MM.1S (cell line): ENCODE measurements at regions not wholly inside any gene's neighbourhood (a gene's known extent, or its start where the extent isn't known, plus 50 kb on each side); places are given as distances from the start of the nearest gene placed in this dataset.

Source experiments
- DNase-seq: peaks from one replicate; pipeline ENCODE4 v3.0.0-alpha.2; 2015
- H2AFZ ChIP-seq: fragments of 300-600 bp; sonication (generic); 2 replicates; pipeline ENCODE4 v1.6.0; 2016; ENCODE audit warnings: antibody characterized with exemption, low read length
- H3F3A ChIP-seq: fragments of 300-600 bp; sonication (generic); 2 replicates; pipeline ENCODE4 v1.6.1; 2016; ENCODE audit warnings: mild to moderate bottlenecking, antibody characterized with exemption, low read length, moderate library complexity, mixed read lengths; ENCODE audit not compliant: insufficient read depth
- H3K27ac ChIP-seq: fragments of 300-600 bp; sonication (generic); 2 replicates; pipeline ENCODE4 v1.5.1; 2016; ENCODE audit warnings: mild to moderate bottlenecking, low read length
- H3K27me3 ChIP-seq: fragments of 300-600 bp; sonication (generic); replicated peaks from 2 replicates; pipeline ENCODE4 v1.6.0; 2016; ENCODE audit warnings: low read length; ENCODE audit not compliant: insufficient read depth
- H3K36me3 ChIP-seq: fragments of 300-600 bp; sonication (generic); replicated peaks from 2 replicates; pipeline ENCODE4 v1.6.1; 2016; ENCODE audit warnings: mild to moderate bottlenecking, low read length, mixed read lengths; ENCODE audit not compliant: insufficient read depth
- H3K4me1 ChIP-seq: fragments of 300-600 bp; sonication (generic); 2 replicates; pipeline ENCODE4 v1.6.1; 2016; ENCODE audit warnings: low read length, mixed read lengths
- H3K4me2 ChIP-seq: fragments of 300-600 bp; sonication (generic); 2 replicates; pipeline ENCODE4 v1.6.0; 2016; ENCODE audit warnings: low read depth, low read length
- H3K4me3 ChIP-seq: fragments of 300-600 bp; sonication (generic); 2 replicates; pipeline ENCODE4 v1.5.1; 2016; ENCODE audit warnings: low read length, mixed read lengths
- H3K79me2 ChIP-seq: fragments of 300-600 bp; sonication (generic); 2 replicates; pipeline ENCODE4 v1.6.1; 2016; ENCODE audit warnings: mixed run types, low read length, mixed read lengths
- H3K9ac ChIP-seq: fragments of 300-600 bp; sonication (generic); 2 replicates; pipeline ENCODE4 v1.6.1; 2016; ENCODE audit warnings: low read length, mixed read lengths
- H3K9me2 ChIP-seq: fragments of 300-600 bp; sonication (generic); replicated peaks from 2 replicates; pipeline ENCODE4 v1.6.1; 2016; ENCODE audit warnings: mild to moderate bottlenecking, low read length, mixed read lengths; ENCODE audit not compliant: insufficient read depth
- H3K9me3 ChIP-seq: fragments of 300-600 bp; sonication (generic); replicated peaks from 2 replicates; pipeline ENCODE4 v1.6.1; 2016; ENCODE audit warnings: mild to moderate bottlenecking, low read length, mixed read lengths; ENCODE audit not compliant: insufficient read depth
- H4K20me1 ChIP-seq: fragments of 300-600 bp; sonication (generic); 2 replicates; pipeline ENCODE4 v1.6.1; 2016; ENCODE audit warnings: mild to moderate bottlenecking, low read length, moderate library complexity, mixed read lengths; ENCODE audit not compliant: insufficient read depth
- EZH2 ChIP-seq: fragments of 300-600 bp; sonication (generic); optimal IDR thresholded peaks from 2 replicates; pipeline ENCODE3; 2017; ENCODE audit warnings: low read depth, mild to moderate bottlenecking, antibody characterized with exemption, low read length, mixed read lengths
- EZH2phosphoT487 ChIP-seq: fragments of 300-600 bp; sonication (generic); IDR thresholded peaks from 2 replicates; pipeline ENCODE4 v1.6.1; 2018; ENCODE audit warnings: antibody characterized with exemption, low read length
- TF ChIP-seq, protein P1 (sequence below): fragments of 300-600 bp; sonication (generic); IDR thresholded peaks from 2 replicates; pipeline ENCODE4 v1.5.1; 2016; ENCODE audit warnings: antibody characterized with exemption, low read length, mixed read lengths

DNA sequence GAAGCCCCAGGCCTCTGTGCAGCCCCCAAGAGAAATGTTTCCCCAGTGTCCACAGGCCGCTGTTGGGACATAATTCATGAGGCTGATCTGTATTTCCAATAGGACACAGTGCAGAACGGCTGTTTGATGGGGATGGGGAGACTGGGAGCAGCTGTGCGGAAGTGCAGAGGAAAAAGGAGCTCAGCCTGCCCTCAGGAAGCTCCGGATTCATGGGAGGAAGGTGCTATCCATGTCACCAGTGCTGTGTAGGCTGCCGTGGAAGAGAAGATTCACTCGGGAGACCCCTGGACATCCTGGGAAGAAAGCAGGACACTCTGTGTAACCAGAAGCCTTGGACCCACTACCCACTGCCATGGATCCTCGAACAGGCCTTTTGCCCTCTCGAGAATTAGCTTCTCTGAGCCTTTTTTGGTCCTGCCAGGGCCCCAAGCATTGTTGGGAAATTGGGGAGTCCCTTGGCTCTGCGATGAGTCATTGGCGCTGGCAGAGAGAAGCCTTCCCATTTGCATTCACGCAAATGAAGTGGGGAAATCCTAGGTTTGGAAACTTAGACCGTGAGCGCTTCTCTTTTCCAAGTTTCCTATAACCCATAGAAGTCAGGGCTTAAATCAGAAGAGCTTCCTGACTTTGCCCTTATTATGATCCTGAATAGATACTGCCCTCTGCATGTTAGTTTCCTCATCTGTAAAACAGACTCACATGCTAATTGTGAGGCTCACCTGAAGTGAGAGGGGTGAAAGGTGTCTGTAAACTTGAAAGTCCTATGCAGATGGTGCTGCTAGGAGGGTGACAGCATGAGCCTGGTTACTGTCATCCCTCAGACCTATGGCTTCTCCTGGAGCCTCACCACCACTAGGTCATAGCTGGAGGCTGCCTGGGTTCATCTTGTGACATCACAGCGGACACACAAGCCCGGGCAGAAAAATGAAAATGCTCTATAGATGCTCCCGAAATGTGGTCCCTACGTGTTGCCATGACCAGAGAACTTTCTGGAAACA is 229.2 kb upstream of the B3GAT1 start:
- H3K4me1 ChIP-seq = peaks cover 29% of the 10 kb centered on the region
- no peaks in the 10 kb centered on the region for H3K79me2 ChIP-seq
- H3K9me2 ChIP-seq = no peaks in the 10 kb centered on the region
- no peak for DNase-seq
- no peak overlapping the region for H3K4me3 ChIP-seq
- H3K9ac ChIP-seq = no peak overlapping the region
- no peaks in the 10 kb centered on the region for H3F3A ChIP-seq
- no peaks in the 10 kb centered on the region for H3K27me3 ChIP-seq
- TF ChIP-seq EZH2 = no peak
- TF ChIP-seq EZH2phosphoT487 = no peak
- H3K36me3 ChIP-seq = no peaks in the 10 kb centered on the region
- no peaks in the 10 kb centered on the region for H4K20me1 ChIP-seq
- H2AFZ ChIP-seq = no peak overlapping the region
- H3K4me2 ChIP-seq = no peak overlapping the region
- no peak overlapping the region for H3K27ac ChIP-seq
- H3K9me3 ChIP-seq = no peaks in the 10 kb centered on the region

DNA sequence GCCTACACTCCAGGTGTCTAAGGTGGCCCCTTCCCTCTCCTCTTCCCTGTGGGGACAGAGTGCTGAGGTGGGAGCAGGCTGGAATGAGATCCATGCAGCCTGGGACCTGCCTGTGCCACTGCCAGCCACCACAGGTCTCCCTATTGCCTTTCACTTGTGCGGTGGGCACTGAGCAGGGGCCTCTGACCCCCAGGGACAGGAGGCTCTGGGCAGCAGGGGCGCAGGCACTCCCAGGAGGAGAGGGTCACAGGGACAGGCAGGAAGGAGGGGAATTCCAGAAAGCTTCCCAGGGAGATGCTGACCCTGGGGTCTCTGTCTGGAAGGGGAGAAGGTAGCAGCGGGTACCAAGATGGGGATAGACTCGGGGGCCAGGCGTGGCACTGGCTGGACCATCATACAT is 228.5 kb upstream of the B3GAT1 start:
- no peaks in the 10 kb centered on the region for H3K36me3 ChIP-seq
- DNase-seq = no peak

DNA sequence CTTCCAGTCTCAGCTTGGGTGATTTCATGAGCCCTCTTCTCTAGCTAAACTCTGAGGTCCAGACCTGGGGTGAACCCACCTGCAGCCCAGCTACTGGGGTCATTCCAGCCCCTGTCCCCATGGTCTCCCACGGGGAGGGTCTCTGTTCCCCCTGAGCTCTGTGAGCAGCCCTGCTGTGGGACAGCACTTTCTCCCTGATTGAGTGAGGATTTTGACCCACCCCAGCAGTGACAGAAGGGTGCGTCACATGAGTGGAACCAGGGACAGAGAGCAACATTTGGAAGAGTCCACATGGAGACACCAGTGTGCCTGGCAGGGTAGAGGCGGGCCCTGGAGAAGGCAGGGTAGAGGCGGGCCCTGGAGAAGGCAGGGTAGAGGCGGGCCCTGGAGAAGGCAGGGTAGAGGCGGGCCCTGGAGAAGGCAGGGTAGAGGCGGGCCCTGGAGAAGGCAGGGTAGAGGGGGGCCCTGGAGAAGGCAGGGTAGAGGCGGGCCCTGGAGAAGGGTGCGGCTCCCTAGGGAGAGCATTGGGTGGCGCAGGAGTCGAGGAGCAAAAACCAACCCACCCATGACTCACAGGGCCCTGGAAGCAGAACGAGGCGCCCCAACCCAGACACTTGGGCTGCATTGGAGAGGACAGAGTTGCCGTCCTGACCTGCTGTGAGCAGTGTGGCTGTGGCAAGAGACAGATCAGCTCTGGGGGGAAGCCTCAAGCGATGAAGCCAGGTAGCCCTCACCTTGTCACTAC is 227.7 kb upstream of the B3GAT1 start:
- TF ChIP-seq EZH2phosphoT487 (no peak), EZH2 (no peak)
- TF ChIP-seq, protein P1, sequence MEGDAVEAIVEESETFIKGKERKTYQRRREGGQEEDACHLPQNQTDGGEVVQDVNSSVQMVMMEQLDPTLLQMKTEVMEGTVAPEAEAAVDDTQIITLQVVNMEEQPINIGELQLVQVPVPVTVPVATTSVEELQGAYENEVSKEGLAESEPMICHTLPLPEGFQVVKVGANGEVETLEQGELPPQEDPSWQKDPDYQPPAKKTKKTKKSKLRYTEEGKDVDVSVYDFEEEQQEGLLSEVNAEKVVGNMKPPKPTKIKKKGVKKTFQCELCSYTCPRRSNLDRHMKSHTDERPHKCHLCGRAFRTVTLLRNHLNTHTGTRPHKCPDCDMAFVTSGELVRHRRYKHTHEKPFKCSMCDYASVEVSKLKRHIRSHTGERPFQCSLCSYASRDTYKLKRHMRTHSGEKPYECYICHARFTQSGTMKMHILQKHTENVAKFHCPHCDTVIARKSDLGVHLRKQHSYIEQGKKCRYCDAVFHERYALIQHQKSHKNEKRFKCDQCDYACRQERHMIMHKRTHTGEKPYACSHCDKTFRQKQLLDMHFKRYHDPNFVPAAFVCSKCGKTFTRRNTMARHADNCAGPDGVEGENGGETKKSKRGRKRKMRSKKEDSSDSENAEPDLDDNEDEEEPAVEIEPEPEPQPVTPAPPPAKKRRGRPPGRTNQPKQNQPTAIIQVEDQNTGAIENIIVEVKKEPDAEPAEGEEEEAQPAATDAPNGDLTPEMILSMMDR = no peak
- H3K27me3 ChIP-seq = no peaks in the 10 kb centered on the region
- no peaks in the 10 kb centered on the region for H4K20me1 ChIP-seq
- H3F3A ChIP-seq = no peaks in the 10 kb centered on the region
- no peaks in the 10 kb centered on the region for H3K36me3 ChIP-seq
- no peaks in the 10 kb centered on the region for H3K9me3 ChIP-seq
- H3K4me1 ChIP-seq = peaks cover 29% of the 10 kb centered on the region
- no peaks in the 10 kb centered on the region for H3K9me2 ChIP-seq
- H3K79me2 ChIP-seq = no peaks in the 10 kb centered on the region
- no peak for DNase-seq
- peak overlapping the region; percentile 85; the same call in 1 of the 2 replicates for H3K27ac ChIP-seq
- no peak overlapping the region for H2AFZ ChIP-seq
- H3K9ac ChIP-seq = peak overlapping the region; percentile 33; the same call in 1 of the 2 replicates
- no peak overlapping the region for H3K4me3 ChIP-seq
- H3K4me2 ChIP-seq = peak overlapping the region; percentile 47; the same call in 1 of the 2 replicates

More for the DNA sequence above, 228.5 kb upstream of the B3GAT1 start:
- H3K9ac ChIP-seq = no peak overlapping the region
- H3K4me2 ChIP-seq = no peak overlapping the region
- no peak overlapping the region for H3K4me3 ChIP-seq
- H3K79me2 ChIP-seq = no peaks in the 10 kb centered on the region
- no peaks in the 10 kb centered on the region for H3K9me3 ChIP-seq
- no peaks in the 10 kb centered on the region for H3K27me3 ChIP-seq
- no peaks in the 10 kb centered on the region for H4K20me1 ChIP-seq
- H3F3A ChIP-seq = no peaks in the 10 kb centered on the region
- H3K27ac ChIP-seq = no peak overlapping the region; the same call in 1 of the 2 replicates
- H3K9me2 ChIP-seq = no peaks in the 10 kb centered on the region
- H2AFZ ChIP-seq = no peak overlapping the region
- TF ChIP-seq EZH2 (no peak), EZH2phosphoT487 (no peak)
- TF ChIP-seq, protein P1 = no peak
- H3K4me1 ChIP-seq = peaks cover 29% of the 10 kb centered on the region
